GM21526 (cell line): ENCODE measurements at regions not wholly inside any gene's neighbourhood (a gene's known extent, or its start where the extent isn't known, plus 50 kb on each side); places are given as distances from the start of the nearest gene placed in this dataset.

Experiments
- ATAC-seq: cut with Tn5 transposase; IDR thresholded peaks from one replicate; pipeline ENCODE4 v1.9.1; 2021; ENCODE audit warnings: moderate library complexity; ENCODE audit not compliant: unreplicated experiment, low FRiP score

- ATAC-seq = no peak
Measured at GRCh38 chr3:95055288-95055687, 992.4 kb downstream of the NSUN3 start.

GRCh38 chr3:95082191-95082590 is 1019.3 kb downstream of the NSUN3 start:
- ATAC-seq = no peak

GRCh38 chr3:95084738-95085137 is 1021.9 kb downstream of the NSUN3 start:
- ATAC-seq = no peak

GRCh38 chr3:95088464-95088863 is 1025.6 kb downstream of the NSUN3 start:
- ATAC-seq = no peak

GRCh38 chr3:95097493-95097892 is 1034.6 kb downstream of the NSUN3 start:
- no peak for ATAC-seq

- no peak for ATAC-seq
Measured at GRCh38 chr3:95120921-95121320, 1058.1 kb downstream of the NSUN3 start.

GRCh38 chr3:95123104-95123503 is 1060.2 kb downstream of the NSUN3 start:
- ATAC-seq = no peak

GRCh38 chr3:95134693-95135413 is 1072.0 kb downstream of the NSUN3 start:
- no peak for ATAC-seq

- no peak for ATAC-seq
Measured at GRCh38 chr3:95148107-95148506, 1085.2 kb downstream of the NSUN3 start.

- ATAC-seq = no peak
Measured at GRCh38 chr3:95151590-95151989, 1088.7 kb downstream of the NSUN3 start.

- ATAC-seq = no peak
Measured at GRCh38 chr3:95154766-95155165, 1091.9 kb downstream of the NSUN3 start.

- ATAC-seq = no peak
Measured at GRCh38 chr3:95162794-95163193, 1099.9 kb downstream of the NSUN3 start.

- no peak for ATAC-seq
Measured at GRCh38 chr3:95167748-95168147, 1104.9 kb downstream of the NSUN3 start.

GRCh38 chr3:95168526-95168925 is 1105.7 kb downstream of the NSUN3 start:
- ATAC-seq = no peak

GRCh38 chr3:95172164-95172943 is 1109.5 kb downstream of the NSUN3 start:
- ATAC-seq = no peak

GRCh38 chr3:95177096-95177495 is 1114.2 kb downstream of the NSUN3 start:
- no peak for ATAC-seq

- ATAC-seq = no peak
Measured at GRCh38 chr3:95184038-95184437, 1121.2 kb downstream of the NSUN3 start.

GRCh38 chr3:95189348-95189747 is 1126.5 kb downstream of the NSUN3 start:
- ATAC-seq = no peak

- ATAC-seq = no peak
Measured at GRCh38 chr3:95197661-95198060, 1134.8 kb downstream of the NSUN3 start.

- no peak for ATAC-seq
Measured at GRCh38 chr3:95200384-95200783, 1137.5 kb downstream of the NSUN3 start.

GRCh38 chr3:95210878-95211277 is 1148.0 kb downstream of the NSUN3 start:
- ATAC-seq = no peak

- no peak for ATAC-seq
Measured at GRCh38 chr3:95212117-95212516, 1149.3 kb downstream of the NSUN3 start.
